GM13976 (cell line): ENCODE measurements at regions not wholly inside any gene's neighbourhood (a gene's known extent, or its start where the extent isn't known, plus 50 kb on each side); places are given as distances from the start of the nearest gene placed in this dataset.
"Not testable (repeated sequence)": the region's sequence is repeated elsewhere in the genome, so short reads cannot be mapped to it uniquely, and the experiment has no call there.

Experiments used
- DNase-seq: peaks from one replicate; pipeline ENCODE4 v3.0.0; 2012; ENCODE audit warnings: low spot score
- CTCF ChIP-seq: IDR thresholded peaks from 2 replicates; pipeline ENCODE4 v1.5.1; 2012; ENCODE audit warnings: borderline replicate concordance, mild to moderate bottlenecking; ENCODE audit not compliant: insufficient read depth; ENCODE audit errors: extremely low read depth, missing control alignments, control extremely low read depth
- in situ Hi-C: fragments of 300-500 bp; cut with MboI; formaldehyde crosslinking; loops from one replicate; pipeline ENCODE4 v1.12.0; 2022; ENCODE audit warnings: low sequenced_read_pairs, mixed read lengths, inconsistent platforms; ENCODE audit not compliant: unreplicated experiment

- no peak for DNase-seq
- in situ Hi-C loops: no loop called here
- TF ChIP-seq CTCF: no peak
These were observed 416.3 kb downstream of the PCDH10 start for GRCh38 chr4:133565379-133565778.

GRCh38 chr4:133559987-133560386, 410.9 kb downstream of the PCDH10 start:
- TF ChIP-seq CTCF: no peak
- in situ Hi-C loops: no loop called here
- DNase-seq: no peak

- no peak for DNase-seq
- in situ Hi-C loops: no loop called here
- TF ChIP-seq CTCF: no peak
These were observed 406.6 kb downstream of the PCDH10 start for GRCh38 chr4:133555671-133556070.

GRCh38 chr4:133550436-133550835, 401.3 kb downstream of the PCDH10 start:
- in situ Hi-C loops: no loop called here
- no peak for TF ChIP-seq CTCF
- DNase-seq: no peak

- no peak for TF ChIP-seq CTCF
- in situ Hi-C loops: no loop called here
- DNase-seq: no peak
These were observed 395.0 kb downstream of the PCDH10 start for GRCh38 chr4:133544097-133544496.

GRCh38 chr4:133537780-133538281, 388.7 kb downstream of the PCDH10 start:
- no peak for TF ChIP-seq CTCF
- no peak for DNase-seq
- in situ Hi-C loops: no loop called here

GRCh38 chr4:133534224-133534623, 385.1 kb downstream of the PCDH10 start:
- DNase-seq, in situ Hi-C loops: not testable (repeated sequence)
